Globus pallidus (tissue), 1 donor: ENCODE measurements at regions not wholly inside any gene's neighbourhood (a gene's known extent, or its start where the extent isn't known, plus 50 kb on each side); places are given as distances from the start of the nearest gene placed in this dataset.
A peak's percentile ranks its signal among the peaks of the same experiment; 100 is the strongest.

ENCODE experiments used
- DNase-seq: peaks from one replicate; pipeline ENCODE4 v3.0.0-alpha.2; 2015; ENCODE audit warnings: low spot score

- DNase-seq = no peak
Observed at GRCh38 chr1:4587721-4588120, 66.7 kb upstream of the AJAP1 start.

- DNase-seq = no peak
Observed at GRCh38 chr1:4590756-4591155, 63.7 kb upstream of the AJAP1 start.

GRCh38 chr1:4591926-4592325 lies 62.5 kb upstream of the AJAP1 start:
- DNase-seq = no peak

- DNase-seq = no peak
Observed at GRCh38 chr1:4593106-4593505, 61.3 kb upstream of the AJAP1 start.

- no peak for DNase-seq
Observed at GRCh38 chr1:4594286-4594991, 60.0 kb upstream of the AJAP1 start.

- no peak for DNase-seq
Observed at GRCh38 chr1:4595341-4596225, 58.8 kb upstream of the AJAP1 start.

GRCh38 chr1:4596486-4596885 lies 57.9 kb upstream of the AJAP1 start:
- no peak for DNase-seq

- no peak for DNase-seq
Observed at GRCh38 chr1:4597020-4597419, 57.4 kb upstream of the AJAP1 start.

GRCh38 chr1:4598561-4598960 lies 55.8 kb upstream of the AJAP1 start:
- DNase-seq = no peak

- no peak for DNase-seq
Observed at GRCh38 chr1:4599521-4599920, 54.9 kb upstream of the AJAP1 start.

GRCh38 chr1:4599951-4600481 lies 54.4 kb upstream of the AJAP1 start:
- no peak for DNase-seq

- DNase-seq = no peak
Observed at GRCh38 chr1:4600615-4601460, 53.6 kb upstream of the AJAP1 start.

- no peak for DNase-seq
Observed at GRCh38 chr1:4601941-4602340, 52.5 kb upstream of the AJAP1 start.

- peak; percentile 41 for DNase-seq
Observed at GRCh38 chr1:4602462-4603294, 51.7 kb upstream of the AJAP1 start.

- no peak for DNase-seq
Observed at GRCh38 chr1:4603295-4604110, 50.9 kb upstream of the AJAP1 start.
